ENCODE measurements at regions not wholly inside any gene's neighbourhood (a gene's known extent, or its start where the extent isn't known, plus 50 kb on each side); places are given as distances from the start of the nearest gene placed in this dataset.

GRCh38 chr7:156420496-156420895 is 220.1 kb upstream of the RNF32 start:
- no peaks in the 10 kb centered on the region for H3K4me1 Mint-ChIP-seq
- no peak for DNase-seq
- peaks cover 2 to 22% of the 10 kb centered on the region in 2 donors for H3K27me3 Mint-ChIP-seq
- H3K27ac Mint-ChIP-seq, result no peak overlapping the region
- H3K4me3 Mint-ChIP-seq, result no peak overlapping the region
- peaks cover 4 to 10% of the 10 kb centered on the region in 2 donors for H3K9me3 Mint-ChIP-seq
- no peak for ATAC-seq (replicated peaks)
- H3K36me3 Mint-ChIP-seq, result no peaks in the 10 kb centered on the region

- Mint-ChIP-seq H3K4me1 (no peaks in the 10 kb centered on the region), H3K4me3 (no peak overlapping the region), H3K9me3 (peaks cover 4 to 10% of the 10 kb centered on the region in 2 donors), H3K27me3 (peaks cover 4 to 23% of the 10 kb centered on the region in 2 donors), H3K27ac (no peak overlapping the region), H3K36me3 (no peaks in the 10 kb centered on the region)
- ATAC-seq (replicated peaks) (no peak), DNase-seq (no peak)
Observed at GRCh38 chr7:156419782-156420181, 220.8 kb upstream of the RNF32 start.

- H3K27ac Mint-ChIP-seq, result no peak overlapping the region
- no peak overlapping the region for H3K4me3 Mint-ChIP-seq
- no peaks in the 10 kb centered on the region for H3K4me1 Mint-ChIP-seq
- H3K9me3 Mint-ChIP-seq, result no peaks in the 10 kb centered on the region
- H3K36me3 Mint-ChIP-seq, result no peaks in the 10 kb centered on the region
- DNase-seq (no peak), ATAC-seq (replicated peaks) (no peak)
- H3K27me3 Mint-ChIP-seq, result peaks cover 4 to 6% of the 10 kb centered on the region in 2 donors
Observed at GRCh38 chr7:156402255-156402654, 238.3 kb upstream of the RNF32 start.

DNA sequence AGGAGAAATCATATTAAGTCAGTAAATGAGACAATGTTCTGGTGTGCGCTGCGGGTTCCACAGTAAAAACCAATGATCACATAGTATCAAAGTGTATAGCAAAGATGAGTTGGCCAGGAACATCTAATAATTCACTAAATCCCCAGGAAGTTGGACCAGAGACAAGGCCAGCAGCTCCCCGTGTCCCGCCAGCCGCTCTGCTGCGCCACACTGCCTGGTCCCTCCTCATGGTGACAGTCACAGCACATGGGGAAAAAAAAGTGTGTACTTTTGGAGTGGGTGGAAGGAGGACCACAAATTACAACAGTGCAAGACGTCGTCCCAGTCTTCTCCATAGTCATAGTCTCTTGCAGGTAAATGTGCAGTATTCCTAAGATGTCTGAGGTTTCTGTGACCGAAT is 239.0 kb upstream of the RNF32 start:
- Mint-ChIP-seq H3K4me3 (no peak overlapping the region), H3K9me3 (no peaks in the 10 kb centered on the region), H3K4me1 (no peaks in the 10 kb centered on the region), H3K36me3 (no peaks in the 10 kb centered on the region), H3K27me3 (peaks cover 4 to 11% of the 10 kb centered on the region in 2 donors), H3K27ac (no peak overlapping the region)
- ATAC-seq (replicated peaks), result no peak
- DNase-seq, result no peak

DNA sequence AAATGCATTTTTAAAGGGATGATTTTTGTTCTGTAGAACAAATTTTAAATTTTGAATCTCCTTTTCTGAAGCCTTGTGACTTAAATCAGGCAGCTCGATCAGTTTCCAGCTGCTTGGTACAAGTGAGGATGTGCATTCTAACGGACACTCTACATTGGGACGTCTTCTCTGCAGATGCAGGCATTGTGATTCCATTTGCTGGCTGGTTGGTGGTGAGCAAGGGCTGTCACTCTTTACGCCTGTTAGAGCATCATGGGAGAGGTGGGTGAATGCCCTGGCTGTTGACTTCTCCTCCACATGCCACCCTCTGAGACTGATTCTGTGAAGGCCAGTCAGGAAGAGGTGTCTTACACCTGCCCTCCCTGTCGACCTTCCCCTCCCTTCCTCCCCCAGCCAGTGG is 240.5 kb upstream of the RNF32 start:
- Mint-ChIP-seq H3K27ac (no peak overlapping the region), H3K27me3 (peaks cover 4 to 11% of the 10 kb centered on the region in 2 donors), H3K9me3 (no peaks in the 10 kb centered on the region), H3K4me1 (no peaks in the 10 kb centered on the region), H3K4me3 (no peak overlapping the region), H3K36me3 (no peaks in the 10 kb centered on the region)
- DNase-seq (no peak), ATAC-seq (replicated peaks) (no peak)

GRCh38 chr7:156397249-156397648 is 243.3 kb upstream of the RNF32 start:
- no peak for ATAC-seq (replicated peaks)
- Mint-ChIP-seq H3K27ac (no peak overlapping the region), H3K4me1 (no peaks in the 10 kb centered on the region), H3K27me3 (peaks cover 4 to 12% of the 10 kb centered on the region in 2 donors), H3K36me3 (no peaks in the 10 kb centered on the region), H3K9me3 (peaks cover 0 to under 1% of the 10 kb centered on the region in 2 donors), H3K4me3 (no peak overlapping the region)
- DNase-seq, result no peak

- Mint-ChIP-seq H3K27me3 (peaks cover 5 to 8% of the 10 kb centered on the region in 2 donors), H3K9me3 (peaks cover 9 to 11% of the 10 kb centered on the region in 2 donors), H3K4me3 (no peak overlapping the region), H3K36me3 (peaks cover 0 to 2% of the 10 kb centered on the region in 2 donors), H3K4me1 (no peaks in the 10 kb centered on the region), H3K27ac (no peak overlapping the region)
- ATAC-seq (replicated peaks) (no peak), DNase-seq (no peak)
Observed at GRCh38 chr7:156389116-156389692, 251.4 kb upstream of the RNF32 start.

GRCh38 chr7:156386097-156386496 is 254.5 kb upstream of the RNF32 start:
- Mint-ChIP-seq H3K9me3 (peaks cover 3 to 4% of the 10 kb centered on the region in 2 donors), H3K27ac (no peak overlapping the region), H3K4me1 (no peaks in the 10 kb centered on the region), H3K27me3 (peaks cover 0 to 5% of the 10 kb centered on the region in 2 donors), H3K36me3 (no peaks in the 10 kb centered on the region), H3K4me3 (no peak overlapping the region)
- DNase-seq, result no peak
- no peak for ATAC-seq (replicated peaks)

GRCh38 chr7:156384706-156385105 is 255.9 kb upstream of the RNF32 start:
- Mint-ChIP-seq H3K4me1 (no peaks in the 10 kb centered on the region), H3K27me3 (no peaks in the 10 kb centered on the region), H3K36me3 (no peaks in the 10 kb centered on the region), H3K27ac (no peak overlapping the region), H3K9me3 (peaks cover 0 to 1% of the 10 kb centered on the region in 2 donors), H3K4me3 (no peak overlapping the region)
- DNase-seq (no peak), ATAC-seq (replicated peaks) (no peak)

GRCh38 chr7:156383526-156383925 is 257.0 kb upstream of the RNF32 start:
- Mint-ChIP-seq H3K27me3 (no peaks in the 10 kb centered on the region), H3K4me1 (no peaks in the 10 kb centered on the region), H3K9me3 (no peaks in the 10 kb centered on the region), H3K36me3 (no peaks in the 10 kb centered on the region), H3K4me3 (no peak overlapping the region), H3K27ac (no peak overlapping the region)
- ATAC-seq (replicated peaks), result no peak
- DNase-seq, result no peak

- Mint-ChIP-seq H3K9me3 (no peaks in the 10 kb centered on the region), H3K36me3 (no peaks in the 10 kb centered on the region), H3K4me3 (no peak overlapping the region), H3K4me1 (no peaks in the 10 kb centered on the region), H3K27me3 (peaks cover 0 to 13% of the 10 kb centered on the region in 2 donors), H3K27ac (no peak overlapping the region)
- no peak for DNase-seq
- ATAC-seq (replicated peaks), result no peak
Observed at GRCh38 chr7:156380261-156380660, 260.3 kb upstream of the RNF32 start.

DNA sequence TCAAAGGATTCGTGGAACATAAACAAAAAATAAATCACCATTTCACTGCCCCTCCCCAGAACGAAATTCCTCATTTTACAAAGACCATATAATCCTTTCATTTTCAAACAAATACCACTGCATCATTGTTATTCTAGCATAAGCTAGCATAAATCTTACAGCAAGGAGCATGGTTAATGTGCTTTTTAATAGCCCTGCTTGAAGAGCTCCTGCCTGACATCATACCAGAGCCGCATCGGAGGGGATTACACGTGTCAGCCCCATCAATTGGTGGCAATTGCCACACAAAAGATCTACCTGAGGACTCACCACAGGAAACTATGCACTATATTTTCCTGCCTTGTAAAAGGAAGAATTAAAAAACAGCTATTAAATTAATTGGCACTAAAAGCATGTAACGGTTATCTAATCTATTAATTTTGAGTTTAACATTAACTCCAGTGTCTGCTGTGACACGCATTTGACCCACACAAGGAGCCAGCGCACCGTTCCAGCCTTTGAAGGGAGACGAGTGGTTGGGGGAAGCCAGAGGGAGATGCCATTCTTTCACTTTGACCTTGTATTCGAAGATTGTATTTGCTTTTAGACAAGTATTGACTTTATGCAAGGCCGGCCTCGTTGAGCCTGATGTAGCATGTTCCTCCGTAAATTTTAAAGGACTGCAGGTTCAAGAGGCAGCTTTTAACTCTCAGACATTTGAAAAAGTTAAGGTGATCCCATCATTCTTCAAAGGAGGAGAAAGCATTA is 261.1 kb upstream of the RNF32 start:
- H3K9me3 Mint-ChIP-seq, result no peaks in the 10 kb centered on the region
- DNase-seq (no peak), ATAC-seq (replicated peaks) (no peak)
- H3K27ac Mint-ChIP-seq, result no peak overlapping the region
- no peaks in the 10 kb centered on the region for H3K36me3 Mint-ChIP-seq
- H3K4me3 Mint-ChIP-seq, result no peak overlapping the region
- no peaks in the 10 kb centered on the region for H3K4me1 Mint-ChIP-seq
- H3K27me3 Mint-ChIP-seq, result peaks cover 0 to 13% of the 10 kb centered on the region in 2 donors

GRCh38 chr7:156378806-156379205 is 261.8 kb upstream of the RNF32 start:
- no peak overlapping the region for H3K27ac Mint-ChIP-seq
- no peaks in the 10 kb centered on the region for H3K4me1 Mint-ChIP-seq
- H3K36me3 Mint-ChIP-seq, result no peaks in the 10 kb centered on the region
- ATAC-seq (replicated peaks), result no peak
- no peak overlapping the region for H3K4me3 Mint-ChIP-seq
- DNase-seq, result no peak
- H3K9me3 Mint-ChIP-seq, result no peaks in the 10 kb centered on the region
- peaks cover 0 to 13% of the 10 kb centered on the region in 2 donors for H3K27me3 Mint-ChIP-seq

DNA sequence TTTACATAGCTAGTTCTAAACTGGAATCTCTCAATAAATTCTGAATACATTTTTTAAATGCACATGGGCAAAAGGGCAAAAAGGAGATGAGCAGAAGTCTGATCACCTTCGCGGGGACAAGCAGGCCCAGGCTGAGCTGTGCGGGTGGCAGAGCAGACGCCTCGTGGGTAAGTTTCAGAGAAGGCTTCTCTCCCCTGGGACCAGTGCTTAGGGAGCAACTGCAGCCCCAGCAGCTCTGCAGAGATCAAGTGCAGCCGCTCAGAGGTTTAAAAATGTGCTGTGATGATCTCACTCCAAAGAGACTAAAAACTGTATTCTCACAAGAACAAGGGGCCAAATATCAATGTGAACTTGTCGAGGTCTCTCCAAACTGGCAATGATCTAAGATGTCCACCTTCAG is 264.3 kb upstream of the RNF32 start:
- Mint-ChIP-seq H3K9me3 (peaks cover 2 to 5% of the 10 kb centered on the region in 2 donors), H3K36me3 (no peaks in the 10 kb centered on the region), H3K27ac (no peak overlapping the region), H3K27me3 (peaks cover 0 to 13% of the 10 kb centered on the region in 2 donors), H3K4me1 (no peaks in the 10 kb centered on the region), H3K4me3 (no peak overlapping the region)
- ATAC-seq (replicated peaks), result no peak
- DNase-seq, result no peak

- Mint-ChIP-seq H3K9me3 (peaks cover 14 to 18% of the 10 kb centered on the region in 2 donors), H3K4me3 (no peak overlapping the region), H3K27me3 (peaks cover 0 to 13% of the 10 kb centered on the region in 2 donors), H3K27ac (no peak overlapping the region), H3K36me3 (no peaks in the 10 kb centered on the region), H3K4me1 (no peaks in the 10 kb centered on the region)
- no peak for DNase-seq
- no peak for ATAC-seq (replicated peaks)
Observed at GRCh38 chr7:156374335-156374734, 266.2 kb upstream of the RNF32 start.
